Stimulated activated naive CD8-positive, alpha-beta T cell treated with anti-CD3 and anti-CD28 coated beads, Interleukin-15, amount 100 ng/mL, for 72 hours (primary cell): ENCODE measurements at regions not wholly inside any gene's neighbourhood (a gene's known extent, or its start where the extent isn't known, plus 50 kb on each side); places are given as distances from the start of the nearest gene placed in this dataset.

Experiments used
- ATAC-seq: fragments of 150-1000 bp; cut with Tn5 transposase; 2 replicates; pipeline ENCODE4 v1.10.0; 2021; ENCODE audit warnings: mild to moderate bottlenecking, moderate library complexity
- DNase-seq, 2 donors: peaks; one replicate each; pipeline ENCODE4 v3.0.0; 2021 to 2022
- H3K27ac Mint-ChIP-seq, 2 donors: one replicate each; pipeline ENCODE4 v1.8.0; 2022; ENCODE audit warnings: mild to moderate bottlenecking in 2 of 2, mixed read lengths in 2 of 2, moderate library complexity in 2 of 2
- H3K27me3 Mint-ChIP-seq: one replicate; pipeline ENCODE4 v1.8.0; 2022; ENCODE audit warnings: mixed read lengths
- H3K4me1 Mint-ChIP-seq: one replicate; pipeline ENCODE4 v1.8.0; 2022; ENCODE audit warnings: mild to moderate bottlenecking, mixed read lengths
- H3K4me3 Mint-ChIP-seq, 2 donors: one replicate each; pipeline ENCODE4 v1.8.0; 2022; ENCODE audit warnings: mild to moderate bottlenecking in 2 of 2, mixed read lengths in 2 of 2, moderate library complexity in 1 of 2
- H3K9me3 Mint-ChIP-seq, 2 donors: one replicate each; pipeline ENCODE4 v1.8.0; 2022; ENCODE audit warnings: mixed read lengths in 2 of 2

DNA sequence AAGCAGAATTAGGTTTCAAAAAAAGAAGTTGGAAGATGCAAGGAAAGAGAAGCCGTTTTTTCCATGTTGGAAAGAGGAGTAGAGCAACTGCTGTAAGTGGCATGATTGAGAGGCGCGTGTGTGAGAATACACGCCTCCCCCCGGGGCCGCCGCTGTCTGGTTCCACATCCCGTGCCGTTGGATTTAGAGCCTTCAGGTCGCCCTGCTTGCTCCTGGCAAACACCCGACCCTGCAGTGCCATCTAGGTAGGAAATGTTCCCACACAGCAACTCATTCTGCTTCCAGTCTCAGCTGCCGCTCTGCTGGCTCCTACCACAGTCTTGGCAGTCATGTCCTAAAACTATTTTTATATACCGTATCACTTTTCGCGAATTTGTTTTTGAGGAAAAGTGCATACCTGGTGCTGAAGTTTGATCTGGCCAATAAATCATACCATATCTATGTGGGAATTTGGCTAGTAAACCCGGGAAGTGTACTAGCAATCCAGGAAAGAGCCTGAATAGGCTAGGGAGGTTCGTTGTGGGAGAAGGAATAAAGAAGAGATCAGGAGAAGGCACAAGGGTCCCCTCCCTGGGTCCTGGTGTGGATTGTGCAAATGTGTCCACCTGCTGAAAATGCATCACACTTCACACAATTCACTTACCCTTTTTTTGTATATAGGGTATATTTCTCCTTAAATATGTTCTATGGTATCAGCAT is 372.7 kb downstream of the FBXO15 start:
- ATAC-seq, result no peak
- DNase-seq, result no peak
- Mint-ChIP-seq H3K27ac (no peak overlapping the region), H3K27me3 (no peaks in the 10 kb centered on the region), H3K4me1 (no peaks in the 10 kb centered on the region), H3K9me3 (no peaks in the 10 kb centered on the region), H3K4me3 (no peak overlapping the region)

- H3K4me3 Mint-ChIP-seq, result no peak overlapping the region
- DNase-seq (no peak), ATAC-seq (no peak)
- H3K27me3 Mint-ChIP-seq, result peaks cover 25% of the 10 kb centered on the region
- H3K9me3 Mint-ChIP-seq, result no peaks in the 10 kb centered on the region
- H3K27ac Mint-ChIP-seq, result no peak overlapping the region
- no peaks in the 10 kb centered on the region for H3K4me1 Mint-ChIP-seq
Observed at GRCh38 chr18:73768043-73768442, 379.6 kb downstream of the FBXO15 start.

DNA sequence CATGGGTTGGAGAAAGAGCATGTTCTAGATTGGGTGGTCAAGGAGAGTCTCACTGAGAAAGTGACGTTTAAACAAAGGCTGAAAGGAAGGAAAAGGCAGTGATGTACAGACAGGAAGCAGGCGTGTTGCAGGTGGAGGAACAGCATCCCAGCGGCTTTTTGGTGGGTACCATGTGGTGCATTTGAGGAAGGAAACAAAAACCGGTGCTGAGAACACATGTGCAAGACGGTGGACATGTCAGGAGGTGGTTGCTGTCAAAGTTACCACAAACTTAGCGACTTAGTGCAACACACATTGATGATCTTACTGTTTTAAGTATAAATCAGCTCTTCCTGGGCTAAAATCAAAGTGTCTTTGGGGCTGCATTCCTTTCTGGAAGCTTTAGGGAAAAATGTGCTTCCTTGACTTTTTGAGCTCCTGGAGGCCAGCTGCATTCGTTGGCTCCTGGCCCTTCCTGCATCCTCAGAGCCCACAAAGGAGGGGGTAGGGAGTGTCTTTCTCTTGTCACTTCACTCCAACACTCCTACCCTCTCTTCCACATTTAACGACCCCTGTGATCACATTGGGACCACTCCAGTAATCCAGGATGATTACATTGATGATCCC is 380.6 kb downstream of the FBXO15 start:
- Mint-ChIP-seq H3K4me3 (no peak overlapping the region), H3K4me1 (no peaks in the 10 kb centered on the region), H3K27ac (no peak overlapping the region), H3K9me3 (no peaks in the 10 kb centered on the region), H3K27me3 (peaks cover 25% of the 10 kb centered on the region)
- no peak for DNase-seq
- ATAC-seq, result no peak

GRCh38 chr18:73758446-73758845 is 389.2 kb downstream of the FBXO15 start:
- H3K4me3 Mint-ChIP-seq, result no peak overlapping the region
- no peaks in the 10 kb centered on the region for H3K4me1 Mint-ChIP-seq
- ATAC-seq (no peak), DNase-seq (no peak)
- no peaks in the 10 kb centered on the region for H3K27me3 Mint-ChIP-seq
- no peak overlapping the region for H3K27ac Mint-ChIP-seq
- no peaks in the 10 kb centered on the region for H3K9me3 Mint-ChIP-seq

DNA sequence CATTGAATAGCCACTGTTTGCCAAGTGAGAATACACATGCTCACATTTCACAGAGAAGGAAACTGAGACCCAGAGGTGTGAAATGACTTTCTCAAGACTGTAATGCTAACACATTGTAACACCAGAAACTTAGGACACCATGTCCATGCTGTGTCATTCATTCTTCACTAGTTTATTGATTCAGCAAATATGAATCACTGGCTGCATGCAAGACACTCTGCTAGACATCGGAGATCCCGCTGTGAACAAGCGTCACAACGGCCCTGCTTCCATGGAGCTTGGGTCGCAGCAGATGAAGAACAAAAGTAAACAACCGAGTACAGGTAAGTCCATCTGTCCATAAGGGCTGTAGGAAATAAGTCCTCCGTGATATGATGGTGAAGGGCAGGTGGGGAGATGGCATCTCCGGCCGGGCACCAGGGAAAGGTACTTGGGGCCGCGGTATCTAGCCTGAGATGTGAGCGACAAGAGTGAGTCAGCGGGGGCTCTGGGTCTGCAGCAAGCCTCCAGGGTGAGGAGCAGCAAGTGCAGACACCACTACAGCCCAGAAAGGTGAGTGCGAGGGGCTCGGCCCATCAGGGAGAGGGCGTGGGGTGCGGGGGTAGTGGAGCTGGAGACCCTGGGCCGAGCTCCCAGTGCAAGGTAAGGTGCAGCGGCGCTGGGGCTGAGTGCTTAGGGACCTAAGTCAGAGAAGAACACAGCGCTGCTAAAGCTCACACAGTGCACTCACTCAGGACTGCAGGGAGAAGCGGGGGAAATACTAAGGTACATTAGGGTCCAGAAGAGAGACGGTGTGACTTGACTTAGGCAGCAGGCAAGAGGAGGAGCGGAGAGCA is 391.2 kb downstream of the FBXO15 start:
- ATAC-seq (no peak), DNase-seq (no peak)
- Mint-ChIP-seq H3K9me3 (no peaks in the 10 kb centered on the region), H3K4me1 (no peaks in the 10 kb centered on the region), H3K27ac (no peak overlapping the region), H3K27me3 (no peaks in the 10 kb centered on the region), H3K4me3 (no peak overlapping the region)

DNA sequence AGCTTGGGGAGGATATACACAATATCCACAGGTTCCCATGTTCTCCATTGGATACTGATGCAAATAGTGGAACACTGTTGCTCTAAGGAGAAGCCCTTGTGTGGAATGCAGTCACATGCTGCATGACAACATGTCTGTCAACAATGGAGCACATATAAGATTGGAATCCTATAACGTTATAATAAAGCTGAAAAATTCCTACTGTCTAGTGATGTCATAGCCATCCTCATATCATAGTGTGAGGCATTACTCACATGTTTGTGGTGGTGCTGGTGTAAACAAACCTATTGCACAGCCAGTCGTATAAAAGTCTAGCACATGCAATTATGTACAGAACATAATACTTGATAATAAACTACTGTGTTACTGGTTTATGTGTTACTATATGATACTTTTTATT is 394.7 kb downstream of the FBXO15 start:
- DNase-seq (no peak), ATAC-seq (no peak)
- H3K27ac Mint-ChIP-seq, result no peak overlapping the region
- no peaks in the 10 kb centered on the region for H3K4me1 Mint-ChIP-seq
- no peaks in the 10 kb centered on the region for H3K27me3 Mint-ChIP-seq
- H3K4me3 Mint-ChIP-seq, result no peak overlapping the region
- no peaks in the 10 kb centered on the region for H3K9me3 Mint-ChIP-seq

DNA sequence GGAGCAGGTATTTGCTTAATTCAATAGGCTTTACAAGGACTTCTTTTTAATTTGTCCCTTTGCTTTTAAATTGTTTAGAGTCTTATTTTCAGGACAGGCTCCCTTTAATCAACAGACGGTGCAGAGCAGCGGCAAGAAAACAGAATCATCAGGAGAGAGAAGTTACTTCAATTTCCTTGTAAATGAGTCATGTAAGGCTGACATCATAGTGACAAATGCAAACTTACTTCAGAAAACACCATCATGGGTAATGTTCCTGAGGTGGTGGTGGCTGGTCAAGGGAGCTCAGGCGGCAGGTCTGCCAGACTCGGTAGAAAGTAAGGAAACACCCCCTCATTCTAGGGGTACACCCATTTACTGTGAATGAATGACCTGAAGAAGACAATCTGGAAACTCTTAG is 395.1 kb downstream of the FBXO15 start:
- H3K4me1 Mint-ChIP-seq, result no peaks in the 10 kb centered on the region
- H3K4me3 Mint-ChIP-seq, result no peak overlapping the region
- no peak overlapping the region for H3K27ac Mint-ChIP-seq
- H3K9me3 Mint-ChIP-seq, result no peaks in the 10 kb centered on the region
- DNase-seq (no peak), ATAC-seq (no peak)
- no peaks in the 10 kb centered on the region for H3K27me3 Mint-ChIP-seq

- H3K4me1 Mint-ChIP-seq, result no peaks in the 10 kb centered on the region
- H3K4me3 Mint-ChIP-seq, result no peak overlapping the region
- no peak overlapping the region for H3K27ac Mint-ChIP-seq
- ATAC-seq (no peak), DNase-seq (no peak)
- H3K27me3 Mint-ChIP-seq, result no peaks in the 10 kb centered on the region
- no peaks in the 10 kb centered on the region for H3K9me3 Mint-ChIP-seq
Observed at GRCh38 chr18:73750052-73750451, 397.6 kb downstream of the FBXO15 start.

DNA sequence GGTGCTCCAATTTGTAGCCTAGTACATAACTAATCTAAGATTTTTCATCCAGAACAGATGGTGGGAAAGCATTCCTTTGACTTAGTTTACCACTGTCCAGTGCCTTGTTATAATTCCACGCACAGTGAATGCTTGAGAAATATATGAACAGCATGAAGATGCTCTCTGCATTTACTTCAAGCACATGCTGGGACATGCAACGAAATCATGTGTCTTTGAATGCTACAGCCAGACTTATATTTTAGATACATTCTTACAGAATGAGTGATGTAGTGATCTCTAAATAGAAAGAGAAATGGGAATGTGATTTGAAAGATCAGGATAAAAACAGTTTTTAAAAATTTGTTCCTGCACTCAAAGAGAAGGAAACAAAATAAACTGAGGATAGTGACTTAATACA is 398.3 kb downstream of the FBXO15 start:
- DNase-seq, result no peak
- Mint-ChIP-seq H3K27ac (no peak overlapping the region), H3K4me1 (no peaks in the 10 kb centered on the region), H3K4me3 (no peak overlapping the region), H3K9me3 (no peaks in the 10 kb centered on the region), H3K27me3 (no peaks in the 10 kb centered on the region)
- no peak for ATAC-seq

DNA sequence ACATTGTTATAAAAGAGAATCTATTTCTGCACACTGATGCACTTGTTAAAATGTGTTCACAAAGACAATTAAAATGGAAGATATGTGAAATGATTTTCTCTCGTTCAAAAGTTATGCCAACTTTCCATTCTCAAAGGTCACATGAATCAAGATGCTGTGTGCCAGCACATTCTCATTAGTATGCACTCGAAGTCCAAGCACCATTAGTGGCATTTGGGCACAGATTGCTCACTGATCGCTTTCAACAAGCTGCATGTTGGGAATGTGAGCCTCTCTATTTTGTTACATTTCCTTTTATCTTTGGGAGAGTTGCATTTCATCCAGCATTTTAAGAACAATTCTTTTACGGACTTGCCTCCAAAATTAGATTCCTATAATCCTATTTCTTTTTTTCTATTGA is 398.9 kb downstream of the FBXO15 start:
- ATAC-seq (no peak), DNase-seq (no peak)
- no peaks in the 10 kb centered on the region for H3K4me1 Mint-ChIP-seq
- no peaks in the 10 kb centered on the region for H3K9me3 Mint-ChIP-seq
- H3K27me3 Mint-ChIP-seq, result no peaks in the 10 kb centered on the region
- H3K4me3 Mint-ChIP-seq, result no peak overlapping the region
- no peak overlapping the region for H3K27ac Mint-ChIP-seq

GRCh38 chr18:73746101-73746500 is 401.5 kb downstream of the FBXO15 start:
- DNase-seq (no peak), ATAC-seq (no peak)
- no peaks in the 10 kb centered on the region for H3K27me3 Mint-ChIP-seq
- H3K4me1 Mint-ChIP-seq, result no peaks in the 10 kb centered on the region
- H3K27ac Mint-ChIP-seq, result no peak overlapping the region
- no peak overlapping the region for H3K4me3 Mint-ChIP-seq
- H3K9me3 Mint-ChIP-seq, result no peaks in the 10 kb centered on the region

DNA sequence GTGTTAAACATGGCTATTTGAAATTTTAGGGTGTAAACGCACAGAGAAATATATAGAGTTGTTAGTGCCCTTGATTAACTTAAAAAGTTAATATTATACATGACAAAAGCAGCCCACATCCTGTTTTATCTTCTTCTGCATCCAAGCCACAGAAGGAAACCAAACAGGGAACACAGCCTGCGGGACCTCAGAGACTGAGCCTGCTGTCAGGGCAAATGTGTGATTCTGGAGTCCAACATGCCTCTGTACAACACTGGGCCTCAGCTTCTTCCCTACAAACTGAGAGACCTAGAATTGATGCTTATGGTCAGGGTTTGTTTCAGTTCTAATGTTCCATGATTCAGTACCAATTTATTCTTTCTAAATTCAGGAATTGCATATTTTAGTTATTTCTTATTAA is 404.7 kb downstream of the FBXO15 start:
- no peak overlapping the region for H3K4me3 Mint-ChIP-seq
- ATAC-seq (no peak), DNase-seq (no peak)
- H3K9me3 Mint-ChIP-seq, result no peaks in the 10 kb centered on the region
- H3K27me3 Mint-ChIP-seq, result no peaks in the 10 kb centered on the region
- no peak overlapping the region for H3K27ac Mint-ChIP-seq
- no peaks in the 10 kb centered on the region for H3K4me1 Mint-ChIP-seq

DNA sequence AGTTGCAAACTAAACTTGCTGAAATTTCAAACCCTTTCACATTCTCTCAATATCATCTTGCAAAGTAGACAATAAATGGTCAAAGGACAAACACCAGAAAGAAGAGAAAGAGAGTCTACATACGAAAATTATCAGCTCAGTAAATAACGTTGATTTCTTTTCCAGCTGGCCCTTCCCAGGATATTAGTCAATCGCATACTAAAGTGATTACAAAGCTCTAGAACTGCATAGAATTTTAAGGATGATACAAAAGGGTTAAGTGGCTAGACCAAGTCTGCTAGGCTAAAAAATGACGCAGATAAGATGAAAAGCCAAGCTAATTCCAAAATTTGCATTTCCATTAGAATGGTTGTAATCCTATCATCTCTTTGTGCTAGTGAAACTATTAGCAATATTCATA is 405.7 kb downstream of the FBXO15 start:
- Mint-ChIP-seq H3K4me3 (no peak overlapping the region), H3K27ac (no peak overlapping the region), H3K9me3 (no peaks in the 10 kb centered on the region), H3K4me1 (no peaks in the 10 kb centered on the region), H3K27me3 (no peaks in the 10 kb centered on the region)
- ATAC-seq (no peak), DNase-seq (no peak)

DNA sequence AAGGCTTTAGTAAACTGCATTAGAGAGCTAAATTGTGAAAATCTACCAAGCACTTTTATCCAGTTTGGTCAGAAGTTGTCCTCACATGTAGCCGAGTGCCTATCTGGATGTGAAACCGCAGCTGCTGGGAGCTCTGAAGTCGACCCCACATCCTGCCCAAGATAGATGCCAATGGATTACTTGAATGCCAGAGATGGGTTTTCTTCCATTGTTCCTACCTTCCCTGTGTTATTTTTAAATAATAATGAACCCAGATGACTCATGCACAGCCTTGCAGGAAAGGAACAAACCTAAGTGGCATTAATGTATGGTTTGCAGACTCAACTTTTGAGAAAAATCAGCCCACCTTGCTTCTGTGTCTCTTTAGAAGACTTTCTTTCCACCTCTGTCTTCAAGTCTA is 408.5 kb downstream of the FBXO15 start:
- DNase-seq (no peak), ATAC-seq (no peak)
- H3K27ac Mint-ChIP-seq, result no peak overlapping the region
- H3K4me1 Mint-ChIP-seq, result no peaks in the 10 kb centered on the region
- no peaks in the 10 kb centered on the region for H3K27me3 Mint-ChIP-seq
- no peak overlapping the region for H3K4me3 Mint-ChIP-seq
- H3K9me3 Mint-ChIP-seq, result no peaks in the 10 kb centered on the region

- Mint-ChIP-seq H3K4me3 (no peak overlapping the region), H3K27me3 (no peaks in the 10 kb centered on the region), H3K4me1 (no peaks in the 10 kb centered on the region), H3K9me3 (no peaks in the 10 kb centered on the region), H3K27ac (no peak overlapping the region)
- DNase-seq (no peak), ATAC-seq (no peak)
Observed at GRCh38 chr18:73737990-73738389, 409.6 kb downstream of the FBXO15 start.

DNA sequence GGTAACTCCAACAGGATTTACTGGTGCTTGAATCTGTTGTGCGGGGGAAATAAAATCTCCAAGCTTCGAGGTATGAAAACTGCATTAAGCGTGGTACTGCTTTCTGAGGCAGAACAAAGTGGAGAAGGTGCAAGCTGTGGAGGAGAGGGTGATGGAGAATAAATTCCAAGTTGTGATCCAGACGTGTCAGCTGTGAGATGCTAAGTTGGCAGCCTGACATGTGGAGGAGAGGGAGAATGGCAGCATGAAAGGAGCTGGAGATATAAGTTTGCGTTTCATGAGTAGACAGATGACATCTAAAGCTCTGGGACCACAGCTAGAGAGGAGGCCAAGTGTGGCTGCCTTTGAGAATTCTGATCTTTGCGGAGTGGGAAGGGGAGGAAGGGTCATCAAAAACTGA is 411.8 kb downstream of the FBXO15 start:
- Mint-ChIP-seq H3K27me3 (peaks cover 8% of the 10 kb centered on the region), H3K4me1 (no peaks in the 10 kb centered on the region), H3K4me3 (no peak overlapping the region), H3K27ac (no peak overlapping the region), H3K9me3 (peaks cover 4 to 8% of the 10 kb centered on the region in 2 donors)
- ATAC-seq (no peak), DNase-seq (no peak)
